DLD1 (cell line): ENCODE measurements at regions not wholly inside any gene's neighbourhood (a gene's known extent, or its start where the extent isn't known, plus 50 kb on each side); places are given as distances from the start of the nearest gene placed in this dataset.

ENCODE experiments used
- in situ Hi-C: cut with HindIII; loops from 2 replicates; pipeline ENCODE4 v1.10.0; 2017; ENCODE audit warnings: low sequenced_read_pairs

DNA sequence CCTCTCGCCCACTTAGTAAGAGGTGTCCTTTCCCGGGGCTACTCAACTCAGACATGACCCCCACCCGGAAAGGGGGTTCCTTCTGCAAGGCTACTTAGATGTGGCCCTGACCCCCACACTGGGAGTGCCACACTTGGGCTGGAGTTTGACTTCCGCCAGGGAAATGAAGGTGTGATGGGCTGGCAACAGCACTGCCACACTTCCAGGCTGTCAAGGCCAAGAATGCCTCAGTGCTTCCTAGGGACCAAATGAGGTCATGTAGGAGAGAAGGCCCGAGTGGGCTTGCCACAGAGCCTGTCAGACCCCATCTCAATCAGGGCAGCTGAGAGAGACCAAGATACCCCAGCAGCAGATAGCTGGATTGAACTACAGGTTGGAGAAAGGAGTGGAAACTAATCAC lies 55.5 kb downstream of the DRD1 start:
- in situ Hi-C loops = no loop called here

DNA sequence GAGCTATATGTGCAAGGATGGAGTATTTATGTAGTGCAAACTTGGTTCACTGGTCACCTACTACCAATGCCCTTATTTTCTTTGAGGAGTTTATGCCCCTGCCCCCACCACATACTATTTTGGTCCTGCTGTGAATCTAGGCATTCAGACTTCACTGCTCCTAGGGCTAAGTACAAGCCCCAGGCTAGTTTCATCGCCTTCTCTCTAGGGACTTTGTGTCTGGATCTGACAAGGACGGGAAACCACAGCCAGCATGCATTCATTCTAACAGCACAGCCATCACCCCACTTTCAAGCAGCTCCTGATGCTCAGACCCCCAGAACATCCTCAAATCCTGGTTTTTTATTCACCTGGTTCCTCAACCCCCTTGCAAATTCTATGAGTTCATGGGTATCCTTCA lies 56.8 kb downstream of the DRD1 start:
- in situ Hi-C loops = no loop called here

DNA sequence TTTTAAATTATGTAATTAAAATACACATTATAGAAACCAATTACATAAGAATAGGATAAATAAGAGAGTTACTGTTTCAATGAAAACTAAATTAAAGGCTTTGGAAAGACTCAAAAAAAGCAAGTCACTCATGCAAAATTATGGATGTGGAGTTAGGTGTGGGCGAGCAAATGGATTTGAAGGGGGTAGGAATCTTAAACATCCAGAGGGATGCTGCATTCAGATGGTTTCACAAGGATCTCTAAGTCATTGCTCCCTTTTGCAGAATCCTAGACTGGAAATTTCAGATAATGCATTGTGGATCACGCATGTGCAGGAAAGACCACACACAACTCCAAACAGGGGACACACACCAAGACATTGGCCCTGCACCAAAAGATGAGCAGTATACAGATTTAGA lies 57.5 kb downstream of the DRD1 start:
- in situ Hi-C loops = no loop called here

DNA sequence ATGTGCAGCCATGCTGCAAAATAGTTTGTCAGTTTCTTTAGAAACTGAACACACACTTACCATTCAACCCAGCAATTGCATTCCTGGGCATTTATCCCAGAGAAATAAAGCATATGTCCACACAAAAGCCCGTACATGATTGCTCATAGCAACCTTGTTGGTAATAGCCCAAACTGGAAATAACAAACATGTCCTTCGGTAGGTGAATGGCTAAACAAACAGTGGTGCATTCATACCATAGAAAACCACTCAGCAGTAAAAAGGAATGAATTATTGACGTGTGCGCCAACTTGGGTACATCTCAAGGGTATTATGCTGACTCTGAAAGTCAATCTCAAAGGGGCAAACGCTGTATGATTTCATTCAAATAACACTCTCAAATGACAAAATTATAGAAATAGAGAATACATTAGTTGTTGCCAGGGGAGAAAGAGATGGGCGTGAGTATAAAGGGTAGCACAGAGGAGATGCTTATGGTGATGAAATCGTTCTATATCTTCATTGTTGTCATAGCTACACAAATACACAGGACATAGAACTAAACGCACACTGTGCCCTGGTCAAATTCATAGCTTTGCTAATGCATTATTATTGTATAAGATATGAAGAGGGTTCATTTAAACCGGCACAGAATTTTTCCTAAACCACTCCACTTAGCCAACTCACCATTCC lies 58.2 kb downstream of the DRD1 start:
- in situ Hi-C loops = no loop called here

DNA sequence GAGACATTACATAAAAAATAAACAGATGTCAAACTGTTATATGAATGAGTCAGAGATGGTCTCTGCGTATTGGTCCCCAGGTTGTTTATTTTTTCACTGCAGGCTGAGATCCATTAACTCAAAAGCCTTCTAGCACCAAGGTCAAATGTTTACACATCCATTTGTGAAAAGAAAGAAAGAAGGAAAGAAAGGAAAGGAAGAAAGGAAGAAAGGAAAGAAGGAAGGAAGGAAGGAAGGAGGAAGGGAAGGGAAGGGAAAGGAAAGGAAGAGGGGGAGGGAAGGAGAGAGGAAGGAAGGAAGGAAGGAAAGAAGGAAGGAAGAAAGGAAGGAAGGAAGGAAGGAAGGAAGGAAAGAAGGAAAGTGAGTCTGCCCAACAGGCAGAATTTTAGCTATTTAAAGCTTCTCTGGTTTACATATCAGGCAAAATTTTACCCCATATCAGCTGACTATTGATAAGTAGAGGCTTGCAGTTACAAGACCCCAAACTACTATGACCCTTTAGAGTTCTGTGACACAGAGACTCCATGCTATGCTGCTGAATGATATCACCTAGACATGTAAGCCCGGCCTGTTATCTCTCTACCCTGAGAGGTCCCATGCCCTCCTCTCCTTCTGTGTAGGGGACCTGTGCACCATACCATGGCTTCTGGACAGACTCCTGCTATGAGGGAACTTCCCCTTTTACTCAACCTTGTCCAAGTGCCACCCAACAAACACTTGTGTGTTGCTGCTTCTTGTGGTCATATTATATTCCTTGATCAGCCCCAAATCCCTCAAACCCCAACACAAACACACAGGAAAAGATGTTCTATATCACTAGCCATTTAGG lies 59.0 kb downstream of the DRD1 start:
- in situ Hi-C loops = no loop called here

DNA sequence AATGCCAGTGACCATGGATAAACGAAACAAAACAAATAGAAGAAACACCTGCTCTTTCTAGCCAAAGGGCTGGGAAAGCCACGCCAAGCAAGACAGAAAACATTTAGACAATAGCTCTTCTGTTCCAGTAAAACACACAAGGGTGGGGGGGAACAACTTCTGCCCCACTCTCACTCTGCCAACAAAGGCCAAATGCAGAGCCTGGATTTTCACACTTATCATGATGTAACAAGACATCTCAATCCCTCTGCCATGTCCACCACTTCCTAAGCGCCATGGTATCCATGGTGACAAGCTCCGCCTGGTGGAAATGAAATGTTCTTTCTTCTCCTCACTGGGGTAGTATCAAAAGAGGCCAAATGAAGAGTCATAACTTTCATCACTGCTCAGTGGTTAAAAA lies 60.6 kb downstream of the DRD1 start:
- in situ Hi-C loops = no loop called here

DNA sequence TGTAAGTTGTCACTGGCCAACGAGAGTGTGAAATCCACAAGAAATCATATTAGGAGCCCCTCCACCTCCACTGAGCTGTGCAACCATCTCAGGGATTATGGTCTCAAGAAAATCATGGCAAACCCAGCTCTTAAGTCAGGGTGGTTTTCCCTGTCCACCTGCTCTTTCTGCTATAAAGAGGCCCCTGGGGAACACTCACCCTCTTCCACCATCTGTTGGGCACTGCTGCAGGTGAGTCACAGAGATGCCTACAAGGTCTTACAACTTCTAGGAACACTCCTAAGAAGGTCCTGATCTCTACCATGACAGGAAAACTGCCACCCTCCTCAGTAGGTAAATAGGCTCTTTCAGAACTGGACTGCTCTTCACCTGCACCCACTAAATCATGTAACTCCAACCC lies 61.8 kb downstream of the DRD1 start:
- in situ Hi-C loops = no loop called here

DNA sequence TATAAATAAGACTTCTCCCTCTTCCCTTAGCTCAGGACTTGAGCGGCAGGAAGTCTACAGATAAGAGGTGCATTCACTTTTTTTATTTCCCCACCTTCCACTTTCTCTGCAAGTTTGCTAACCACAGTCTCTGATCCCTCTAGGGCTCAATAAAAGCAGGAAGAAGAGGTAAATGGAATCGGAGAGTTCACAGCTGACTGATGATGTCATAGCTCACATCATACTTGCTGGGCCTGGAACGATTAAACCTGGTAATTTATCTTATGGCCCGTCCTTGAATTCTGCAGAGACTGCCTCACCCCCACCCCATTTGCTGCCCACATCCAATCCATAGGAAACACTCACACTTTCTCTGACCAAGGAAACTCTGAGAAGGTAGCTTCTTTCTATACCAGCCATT lies 62.9 kb downstream of the DRD1 start:
- in situ Hi-C loops = no loop called here

DNA sequence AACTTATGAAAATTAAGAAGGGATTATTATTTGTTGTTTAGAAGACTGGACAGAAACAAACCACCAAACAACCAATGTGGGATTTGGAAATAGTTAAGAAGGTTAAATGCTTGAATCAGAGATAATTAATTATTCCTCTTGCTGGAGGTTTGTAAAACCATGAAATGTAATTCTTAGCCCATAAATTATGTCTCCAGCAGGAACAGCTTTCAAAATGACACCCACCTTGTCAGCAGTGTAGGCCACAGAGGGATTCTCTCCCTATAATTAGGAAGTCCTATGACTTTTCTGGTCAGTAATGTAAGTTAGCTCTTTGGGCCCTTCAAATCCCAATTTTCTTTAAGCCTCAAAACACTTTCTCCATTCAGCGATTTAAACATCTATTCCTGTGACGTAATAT lies 63.3 kb downstream of the DRD1 start:
- in situ Hi-C loops = no loop called here

DNA sequence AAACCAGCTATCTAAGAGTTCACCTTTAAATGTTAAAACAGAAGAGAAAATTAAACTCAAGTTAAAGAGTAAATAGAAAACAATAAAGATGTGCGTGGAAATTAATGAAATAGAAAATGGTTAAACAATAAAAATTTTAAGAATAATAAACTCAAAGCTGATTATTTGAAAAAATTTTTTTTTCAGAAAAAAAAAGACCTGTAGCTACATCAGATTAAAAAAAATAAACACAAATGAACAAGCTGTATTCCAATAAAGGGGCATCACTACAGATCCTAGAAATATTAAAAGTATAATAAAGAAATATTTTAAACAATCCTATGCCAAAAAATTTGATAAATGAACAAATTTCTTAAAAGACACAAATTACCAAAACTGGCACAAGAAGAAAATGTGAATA lies 64.1 kb downstream of the DRD1 start:
- in situ Hi-C loops = no loop called here

DNA sequence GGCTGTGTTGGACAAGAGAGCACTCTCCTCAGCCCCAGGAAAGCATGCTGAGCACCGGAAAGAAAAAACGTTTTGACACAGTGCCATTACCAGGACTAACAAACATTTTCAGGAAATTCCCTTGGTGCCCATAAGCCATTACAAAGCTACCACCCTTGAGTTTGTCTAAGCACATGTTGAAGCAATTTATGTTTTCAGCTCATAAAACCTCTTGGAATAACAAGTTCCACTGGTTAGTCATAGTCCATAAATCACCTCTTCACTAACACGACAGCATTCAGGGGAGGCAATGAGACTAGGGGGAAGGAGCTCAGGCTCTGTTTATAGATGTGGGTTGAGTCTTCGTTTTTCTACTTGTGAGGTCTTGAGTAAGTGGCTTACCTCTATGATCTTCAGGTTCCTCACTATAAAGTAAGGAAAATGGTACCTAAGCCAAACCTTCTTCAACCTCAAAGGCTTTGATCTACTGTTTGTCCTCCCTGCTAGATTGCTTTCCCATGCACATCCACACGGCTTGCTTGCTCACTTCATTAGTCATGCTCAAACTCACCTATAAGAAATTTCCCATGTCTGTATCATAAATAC lies 65.4 kb downstream of the DRD1 start:
- in situ Hi-C loops = no loop called here

DNA sequence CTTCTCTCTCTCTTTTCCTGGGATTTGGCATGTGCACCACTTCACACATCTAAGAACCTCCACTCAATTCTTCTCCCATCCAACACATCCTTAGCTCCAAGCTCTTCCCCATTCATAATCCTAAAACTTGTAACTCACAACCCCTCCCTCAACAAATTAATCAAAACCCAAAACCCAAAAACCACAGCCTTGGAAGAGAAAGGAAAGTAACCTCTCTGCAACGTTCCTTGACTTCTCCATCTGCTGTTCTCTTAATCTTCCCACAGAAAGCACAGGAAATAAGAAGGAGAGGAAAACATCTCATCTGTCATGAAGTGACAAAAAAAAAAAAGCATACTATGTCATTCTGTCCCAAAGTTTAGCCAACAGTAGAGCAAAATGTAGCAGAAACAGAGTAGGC lies 66.2 kb downstream of the DRD1 start:
- in situ Hi-C loops = no loop called here

DNA sequence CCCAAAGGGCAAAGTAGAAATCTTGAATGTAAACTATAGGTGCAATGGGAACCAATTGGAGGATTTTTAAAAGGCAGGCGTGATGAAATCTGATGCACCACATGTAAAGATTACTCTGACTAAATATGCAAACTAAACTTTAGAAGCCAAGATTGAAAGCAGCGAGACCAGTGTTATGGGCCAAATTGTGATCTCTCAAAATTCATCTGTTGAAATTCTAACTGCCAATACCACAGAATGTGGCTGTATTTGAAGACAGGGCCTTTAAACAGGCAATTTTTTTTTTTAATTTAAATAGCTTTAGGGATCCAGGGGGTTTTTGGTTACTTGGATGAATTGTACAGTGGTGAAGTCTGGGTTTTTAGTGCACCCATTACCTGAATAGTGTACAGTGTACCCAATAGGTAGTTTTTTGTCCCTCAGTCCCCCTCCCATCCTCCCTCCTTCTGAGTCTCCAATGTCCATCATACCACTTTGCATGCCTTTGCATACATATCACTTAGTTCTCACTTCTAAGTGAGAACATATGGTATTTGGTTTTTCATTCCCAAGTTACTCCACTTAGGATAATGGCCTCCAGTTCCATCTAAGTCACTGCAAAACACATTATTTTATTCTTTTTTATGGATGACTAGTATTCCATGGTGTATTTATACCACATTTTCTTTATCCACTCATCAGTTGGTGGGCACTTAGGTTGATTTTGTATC lies 69.7 kb downstream of the DRD1 start:
- in situ Hi-C loops = no loop called here

DNA sequence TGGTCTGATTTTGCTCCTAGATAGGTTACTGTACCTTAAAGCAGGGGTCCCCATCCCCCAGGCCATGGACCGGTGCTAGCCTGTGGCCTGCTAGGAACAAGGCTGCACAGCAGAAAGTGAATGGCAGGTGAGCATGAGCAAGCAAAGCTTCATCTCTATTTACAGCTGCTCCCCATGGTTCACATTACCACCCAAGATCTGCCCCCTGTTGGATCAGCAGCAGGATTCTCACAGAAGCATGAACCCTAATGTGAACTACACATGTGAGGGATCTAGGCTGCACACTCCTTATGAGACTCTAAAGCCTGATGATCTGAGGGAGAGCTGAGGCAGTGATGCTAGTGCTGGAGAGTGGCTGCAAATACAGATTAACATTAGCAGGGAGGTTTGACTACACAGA lies 78.1 kb downstream of the DRD1 start:
- in situ Hi-C loops = no loop called here

DNA sequence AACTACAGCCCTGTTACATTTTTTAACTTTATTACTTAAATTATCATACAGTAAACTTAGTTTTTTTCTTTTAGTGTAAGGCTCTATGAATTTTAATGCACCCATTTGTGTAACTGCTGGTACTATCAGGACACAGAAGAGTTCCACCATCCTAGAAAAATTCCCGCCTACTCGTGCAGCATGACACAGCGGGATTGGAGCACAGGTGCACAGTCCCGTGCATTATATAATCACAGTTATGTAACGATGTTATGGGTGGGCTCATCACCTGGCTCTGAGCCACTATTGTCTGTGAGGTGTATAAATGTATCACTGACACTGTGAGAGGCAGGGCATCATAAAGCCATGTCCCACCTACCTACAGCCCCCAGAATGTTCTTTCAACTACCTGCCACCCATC lies 80.7 kb downstream of the DRD1 start:
- in situ Hi-C loops = no loop called here

DNA sequence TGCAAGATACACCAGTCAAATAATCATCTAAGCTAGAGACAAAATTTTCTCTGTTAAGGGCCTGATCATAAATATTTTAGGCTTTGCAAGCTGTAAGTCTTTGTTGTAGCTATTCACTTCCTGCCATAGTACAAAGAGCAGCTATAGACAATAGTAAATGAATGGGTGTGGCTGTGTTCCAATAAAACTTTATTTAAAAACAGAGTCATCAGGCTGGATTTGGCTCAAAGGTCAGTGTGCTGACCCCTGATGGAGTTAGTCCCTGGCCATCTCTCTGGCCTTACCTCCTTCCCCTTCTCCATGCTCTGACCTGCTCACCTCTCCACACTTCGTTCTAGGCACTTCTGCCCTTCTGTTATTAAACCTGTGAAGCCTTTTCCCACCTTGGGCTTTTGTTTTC lies 86.0 kb downstream of the DRD1 start:
- in situ Hi-C loops = no loop called here

DNA sequence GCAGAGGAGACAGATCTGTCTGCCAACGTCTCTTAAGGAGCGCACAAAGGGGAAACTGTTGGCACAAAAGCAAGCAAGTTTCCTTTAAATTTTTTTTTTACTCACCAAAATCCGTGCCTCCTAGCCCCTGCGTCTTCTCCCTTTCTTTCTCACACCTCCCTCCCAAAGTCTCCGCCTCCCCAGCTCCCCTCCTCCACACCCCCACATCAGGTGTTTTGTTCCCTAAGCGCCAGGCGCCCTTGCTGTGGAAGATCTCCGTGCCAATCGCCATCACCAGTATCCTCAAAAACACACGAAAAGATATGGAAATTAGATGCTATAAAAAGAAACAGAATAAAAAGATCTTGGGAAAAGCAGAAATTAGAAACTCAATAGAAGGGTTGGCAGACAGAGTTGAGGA lies 87.6 kb downstream of the DRD1 start:
- in situ Hi-C loops = no loop called here

DNA sequence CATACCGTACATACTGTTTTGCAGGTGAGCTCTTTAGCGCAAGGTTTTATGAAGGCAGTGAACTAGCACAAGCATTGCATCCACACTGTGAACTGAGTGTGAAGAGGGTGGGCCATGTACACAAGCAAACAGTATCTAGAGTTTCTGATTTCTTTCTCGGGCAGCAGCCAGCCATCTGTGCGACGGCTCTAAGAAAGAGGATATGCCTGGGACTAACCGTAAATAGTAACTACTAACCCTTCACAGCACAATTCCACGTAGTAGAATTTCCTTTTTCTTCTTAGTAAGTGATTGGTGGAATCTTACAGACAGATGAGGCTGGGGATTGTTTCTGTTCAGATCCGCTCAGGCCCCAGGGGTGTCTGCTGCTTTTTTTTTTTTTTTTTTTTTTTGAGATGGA lies 89.0 kb downstream of the DRD1 start:
- in situ Hi-C loops = no loop called here

DNA sequence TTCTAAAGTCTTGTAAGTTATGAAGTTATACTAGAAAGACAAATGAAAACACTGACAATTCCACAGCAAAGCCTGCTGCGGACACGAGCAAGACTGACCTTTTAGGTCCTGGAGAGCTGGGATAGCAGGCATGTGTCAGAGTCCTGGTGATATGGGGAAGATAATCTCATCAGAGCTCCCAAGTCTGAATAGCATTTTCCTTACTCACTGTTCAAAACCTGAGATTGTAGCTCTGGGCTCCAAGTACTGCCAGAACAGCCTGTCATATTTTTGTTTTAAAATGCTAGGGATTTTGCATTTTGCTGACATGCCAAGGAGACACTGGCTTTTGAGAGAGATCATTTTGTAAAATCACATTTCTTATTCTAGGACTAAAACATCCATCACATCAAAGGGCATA lies 90.1 kb downstream of the DRD1 start:
- in situ Hi-C loops = no loop called here

DNA sequence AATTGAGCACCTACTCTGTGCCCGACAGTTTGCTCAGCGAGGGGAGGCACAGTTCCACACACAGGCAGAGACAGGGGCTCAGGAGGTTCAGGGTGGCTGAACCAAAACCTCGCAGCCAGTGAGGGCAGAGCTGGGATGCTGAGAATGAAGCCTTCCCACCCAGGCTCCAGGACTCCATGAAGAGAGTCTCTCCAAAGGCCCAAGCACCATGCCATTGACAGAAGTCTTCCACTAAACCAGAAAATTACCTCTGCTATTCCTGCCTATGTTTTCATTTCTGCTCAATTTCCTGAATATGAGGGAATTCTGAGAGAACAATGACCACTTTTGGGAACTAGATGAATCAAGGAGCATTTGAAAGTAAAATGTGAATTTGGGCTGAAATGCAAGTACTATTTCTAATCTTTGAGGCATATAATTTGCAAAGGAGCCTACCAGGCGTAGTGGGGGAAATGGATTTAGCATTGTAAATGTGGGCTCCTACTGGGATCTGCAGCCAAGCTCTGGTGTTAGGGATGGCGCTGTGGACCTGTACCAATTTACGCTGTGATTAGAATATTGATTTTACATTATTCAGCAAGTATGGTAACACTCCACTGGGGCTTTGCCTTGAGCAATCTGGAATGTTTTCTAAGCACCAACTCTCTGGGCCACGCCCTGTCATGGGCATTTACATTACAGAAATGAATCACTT lies 91.9 kb downstream of the DRD1 start:
- in situ Hi-C loops = no loop called here

DNA sequence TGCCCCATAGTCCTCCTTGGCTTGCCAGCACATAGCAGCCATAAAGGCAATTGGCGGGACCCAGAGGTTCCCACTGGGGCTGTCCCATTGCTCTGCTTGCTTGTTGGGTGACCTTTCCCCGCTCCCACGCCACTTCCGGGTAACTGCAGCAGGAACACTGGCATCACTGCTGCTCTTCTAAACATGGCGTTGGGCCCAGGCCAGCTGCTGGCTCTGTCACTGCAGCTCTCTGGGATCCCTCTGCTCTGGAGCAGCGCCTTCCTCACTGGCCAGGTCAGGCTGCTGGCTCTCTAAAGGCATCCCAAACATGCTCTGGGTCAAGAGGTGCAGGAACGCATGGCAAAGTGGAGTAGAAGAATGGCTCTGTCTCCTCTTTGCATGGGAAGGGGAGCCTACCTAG lies 92.9 kb downstream of the DRD1 start:
- in situ Hi-C loops = no loop called here
